DOHH2 (cell line): ENCODE measurements at regions not wholly inside any gene's neighbourhood (a gene's known extent, or its start where the extent isn't known, plus 50 kb on each side); places are given as distances from the start of the nearest gene placed in this dataset.

Experiments used
- EZH2phosphoT487 ChIP-seq: fragments of 200-600 bp; sonication (generic); IDR thresholded peaks from 2 replicates; pipeline ENCODE4 v1.6.1; 2017; ENCODE audit warnings: borderline replicate concordance, mild to moderate bottlenecking, antibody characterized with exemption, low read length, moderate library complexity, mixed read lengths
- TF ChIP-seq, protein P1 (sequence below): fragments of 200-600 bp; sonication (generic); IDR thresholded peaks from one replicate; pipeline ENCODE4 v1.5.1; 2014; ENCODE audit warnings: antibody characterized with exemption, mild to moderate bottlenecking, low read depth, low read length; ENCODE audit not compliant: poor library complexity, severe bottlenecking

DNA sequence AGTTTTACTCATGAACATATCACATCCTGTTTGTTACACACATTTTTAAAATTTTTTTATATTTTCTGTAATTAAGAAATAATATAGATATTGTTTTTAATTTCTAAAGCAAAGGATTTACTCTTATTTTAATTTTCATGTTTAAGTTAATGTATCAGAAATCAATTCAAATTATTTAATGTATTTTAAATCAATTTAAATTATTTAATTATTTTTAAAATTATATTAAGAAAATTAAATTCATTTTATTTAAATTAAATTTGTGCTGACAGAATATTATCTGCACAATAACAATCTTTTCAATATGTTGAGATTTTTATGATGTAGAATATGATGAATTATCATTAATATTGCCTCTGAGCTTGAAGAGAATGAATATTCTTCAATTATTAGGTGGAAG lies 681.2 kb upstream of the ALCAM start:
- TF ChIP-seq, protein P1, sequence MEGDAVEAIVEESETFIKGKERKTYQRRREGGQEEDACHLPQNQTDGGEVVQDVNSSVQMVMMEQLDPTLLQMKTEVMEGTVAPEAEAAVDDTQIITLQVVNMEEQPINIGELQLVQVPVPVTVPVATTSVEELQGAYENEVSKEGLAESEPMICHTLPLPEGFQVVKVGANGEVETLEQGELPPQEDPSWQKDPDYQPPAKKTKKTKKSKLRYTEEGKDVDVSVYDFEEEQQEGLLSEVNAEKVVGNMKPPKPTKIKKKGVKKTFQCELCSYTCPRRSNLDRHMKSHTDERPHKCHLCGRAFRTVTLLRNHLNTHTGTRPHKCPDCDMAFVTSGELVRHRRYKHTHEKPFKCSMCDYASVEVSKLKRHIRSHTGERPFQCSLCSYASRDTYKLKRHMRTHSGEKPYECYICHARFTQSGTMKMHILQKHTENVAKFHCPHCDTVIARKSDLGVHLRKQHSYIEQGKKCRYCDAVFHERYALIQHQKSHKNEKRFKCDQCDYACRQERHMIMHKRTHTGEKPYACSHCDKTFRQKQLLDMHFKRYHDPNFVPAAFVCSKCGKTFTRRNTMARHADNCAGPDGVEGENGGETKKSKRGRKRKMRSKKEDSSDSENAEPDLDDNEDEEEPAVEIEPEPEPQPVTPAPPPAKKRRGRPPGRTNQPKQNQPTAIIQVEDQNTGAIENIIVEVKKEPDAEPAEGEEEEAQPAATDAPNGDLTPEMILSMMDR, result no peak
- no peak for TF ChIP-seq EZH2phosphoT487
